ENCODE measurements at regions not wholly inside any gene's neighbourhood (a gene's known extent, or its start where the extent isn't known, plus 50 kb on each side); places are given as distances from the start of the nearest gene placed in this dataset.
"Not testable (repeated sequence)": the region's sequence is repeated elsewhere in the genome, so short reads cannot be mapped to it uniquely, and the experiment has no call there.

GRCh38 chr17:33959098-33959497, 296.0 kb upstream of the CCL2 start:
- not testable (repeated sequence) for TF ChIP-seq CTCF, POLR2A (IDR thresholded peaks at IDR 0.05)
